GM21786 (cell line): ENCODE measurements at regions not wholly inside any gene's neighbourhood (a gene's known extent, or its start where the extent isn't known, plus 50 kb on each side); places are given as distances from the start of the nearest gene placed in this dataset.

Experiments
- ATAC-seq: cut with Tn5 transposase; IDR thresholded peaks from one replicate; pipeline ENCODE4 v1.9.1; 2021; ENCODE audit not compliant: unreplicated experiment

GRCh38 chr3:170784406-170784805, 85.6 kb downstream of the RPL22L1 start:
- no peak for ATAC-seq

GRCh38 chr3:170780955-170781354, 89.0 kb downstream of the RPL22L1 start:
- no peak for ATAC-seq

GRCh38 chr3:170780471-170780870, 89.5 kb downstream of the RPL22L1 start:
- ATAC-seq: no peak

GRCh38 chr3:170778240-170779217, 91.5 kb downstream of the RPL22L1 start:
- ATAC-seq: no peak

GRCh38 chr3:170777564-170777926, 92.5 kb downstream of the RPL22L1 start:
- ATAC-seq: no peak

GRCh38 chr3:170776887-170777563, 93.0 kb downstream of the RPL22L1 start:
- ATAC-seq: no peak

GRCh38 chr3:170773682-170774425, 96.1 kb downstream of the RPL22L1 start:
- no peak for ATAC-seq

- ATAC-seq: no peak
These were observed 97.8 kb downstream of the RPL22L1 start for GRCh38 chr3:170772175-170772574.

- ATAC-seq: no peak
These were observed 101.6 kb downstream of the RPL22L1 start for GRCh38 chr3:170768334-170768801.

- no peak for ATAC-seq
These were observed 102.4 kb downstream of the RPL22L1 start for GRCh38 chr3:170767576-170767941.

GRCh38 chr3:170766823-170767575, 103.0 kb downstream of the RPL22L1 start:
- no peak for ATAC-seq

- no peak for ATAC-seq
These were observed 103.7 kb downstream of the RPL22L1 start for GRCh38 chr3:170766253-170766652.

- no peak for ATAC-seq
These were observed 104.4 kb downstream of the RPL22L1 start for GRCh38 chr3:170765419-170766078.

GRCh38 chr3:170764017-170764416, 106.0 kb downstream of the RPL22L1 start:
- ATAC-seq: no peak

GRCh38 chr3:170762064-170762463, 107.9 kb downstream of the RPL22L1 start:
- no peak for ATAC-seq

GRCh38 chr3:170761103-170761502, 108.9 kb downstream of the RPL22L1 start:
- no peak for ATAC-seq

GRCh38 chr3:170760174-170760526, 109.8 kb downstream of the RPL22L1 start:
- ATAC-seq: no peak

- ATAC-seq: no peak
These were observed 110.4 kb downstream of the RPL22L1 start for GRCh38 chr3:170759511-170760173.

GRCh38 chr3:170757038-170757437, 113.0 kb downstream of the RPL22L1 start:
- ATAC-seq: no peak

- no peak for ATAC-seq
These were observed 115.7 kb downstream of the RPL22L1 start for GRCh38 chr3:170754311-170754693.
